HK-2 (cell line): ENCODE measurements at regions not wholly inside any gene's neighbourhood (a gene's known extent, or its start where the extent isn't known, plus 50 kb on each side); places are given as distances from the start of the nearest gene placed in this dataset.

Source experiments
- DNase-seq: peaks from one replicate; pipeline ENCODE4 v3.0.0-alpha.2; 2018; ENCODE audit not compliant: unreplicated experiment

GRCh38 chr6:91299544-91300491 lies 712.9 kb upstream of the MAP3K7 start:
- no peak for DNase-seq

GRCh38 chr6:91298543-91299145 lies 711.8 kb upstream of the MAP3K7 start:
- DNase-seq, result no peak

DNA sequence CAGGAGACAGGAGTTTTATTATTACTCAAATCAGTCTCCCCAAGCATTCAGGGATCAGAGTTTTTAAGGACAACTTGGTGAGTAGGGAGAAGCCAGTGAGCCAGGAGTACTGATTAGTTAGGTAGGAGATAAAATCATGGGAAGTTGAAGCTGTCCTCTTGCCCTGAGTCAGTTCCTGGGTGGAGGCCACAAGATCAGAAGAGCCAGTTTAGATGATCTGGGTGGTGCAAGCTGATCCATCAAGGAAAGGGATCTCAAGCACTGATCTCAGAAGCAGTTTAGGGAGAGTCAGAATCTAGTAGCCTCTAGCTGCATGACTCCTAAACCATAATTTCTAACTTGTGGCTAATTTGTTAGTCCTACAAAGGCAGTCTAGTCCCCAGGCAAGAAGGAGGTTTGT lies 706.5 kb upstream of the MAP3K7 start:
- DNase-seq, result no peak

DNA sequence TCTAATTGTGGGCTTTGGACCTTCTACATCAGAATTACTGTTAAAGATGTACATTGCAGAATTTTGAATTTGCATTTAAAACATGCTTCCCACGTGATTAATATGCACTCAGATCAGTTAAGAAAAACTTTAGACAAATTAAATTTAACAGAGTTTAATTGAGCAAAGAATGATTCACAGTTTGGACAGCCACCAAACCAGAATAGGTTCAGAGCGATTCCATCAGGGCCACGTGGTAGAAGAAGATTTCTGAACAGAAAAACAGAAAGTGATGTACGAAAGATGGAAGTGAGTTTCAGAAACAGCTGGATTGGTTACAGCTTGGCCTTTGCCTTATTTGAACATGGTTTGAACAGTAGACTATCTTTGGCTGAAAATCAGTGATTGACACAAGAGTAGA lies 704.2 kb upstream of the MAP3K7 start:
- DNase-seq, result no peak

DNA sequence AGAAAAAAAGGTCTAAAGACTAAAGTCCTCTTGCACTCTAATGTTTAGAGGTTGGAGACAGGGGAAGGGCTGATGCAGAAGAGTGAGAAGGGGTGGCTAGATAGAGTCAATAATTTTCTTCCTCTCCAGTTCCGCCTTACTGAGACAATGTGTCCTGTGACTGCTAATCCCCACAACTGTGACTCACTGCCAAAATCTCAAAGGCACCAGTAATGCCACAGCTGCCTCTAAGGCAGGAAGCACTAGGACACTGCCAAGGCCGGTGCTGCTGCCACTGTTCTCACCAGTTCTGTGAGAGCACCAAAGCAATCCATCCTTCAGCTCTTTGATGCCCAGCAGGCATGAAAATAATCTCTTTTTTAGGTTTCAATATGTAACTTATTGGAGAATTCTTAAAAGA lies 701.9 kb upstream of the MAP3K7 start:
- no peak for DNase-seq

DNA sequence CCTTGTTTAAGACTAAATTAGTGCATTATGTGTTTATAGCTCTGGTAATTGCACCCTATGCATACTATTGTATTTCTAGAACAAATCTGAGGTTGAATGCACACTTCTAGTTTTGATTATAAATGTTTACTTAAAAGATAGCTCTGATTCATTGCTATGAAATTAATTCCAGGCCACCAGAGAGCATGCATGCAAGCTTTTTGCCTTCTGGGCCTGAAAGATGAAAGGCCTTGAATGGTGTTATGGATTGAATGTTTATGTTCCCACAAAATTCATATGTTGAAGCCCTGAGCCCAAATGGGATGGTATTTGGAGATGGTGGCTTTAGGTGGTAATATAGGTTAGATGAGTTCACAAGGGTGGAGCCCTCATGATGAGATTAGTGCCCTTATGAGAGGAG lies 695.0 kb upstream of the MAP3K7 start:
- no peak for DNase-seq

DNA sequence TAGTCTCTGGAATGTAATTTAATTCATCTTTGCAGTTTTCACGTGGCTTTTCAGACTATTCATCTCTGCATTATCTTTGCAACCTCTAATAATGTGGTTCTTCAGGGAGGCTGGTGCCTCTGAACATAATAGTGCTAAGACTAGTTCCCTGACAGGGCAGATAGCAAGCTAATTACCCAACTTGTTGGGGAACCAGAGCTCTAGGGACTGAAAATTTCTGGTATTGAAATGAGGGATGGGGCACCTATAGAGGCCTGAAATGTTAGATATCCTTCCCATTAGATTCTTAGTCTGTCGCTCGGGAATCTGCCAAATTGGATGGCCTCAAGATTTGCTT lies 693.6 kb upstream of the MAP3K7 start:
- DNase-seq, result no peak

GRCh38 chr6:91279740-91280493 lies 693.0 kb upstream of the MAP3K7 start:
- DNase-seq, result no peak

DNA sequence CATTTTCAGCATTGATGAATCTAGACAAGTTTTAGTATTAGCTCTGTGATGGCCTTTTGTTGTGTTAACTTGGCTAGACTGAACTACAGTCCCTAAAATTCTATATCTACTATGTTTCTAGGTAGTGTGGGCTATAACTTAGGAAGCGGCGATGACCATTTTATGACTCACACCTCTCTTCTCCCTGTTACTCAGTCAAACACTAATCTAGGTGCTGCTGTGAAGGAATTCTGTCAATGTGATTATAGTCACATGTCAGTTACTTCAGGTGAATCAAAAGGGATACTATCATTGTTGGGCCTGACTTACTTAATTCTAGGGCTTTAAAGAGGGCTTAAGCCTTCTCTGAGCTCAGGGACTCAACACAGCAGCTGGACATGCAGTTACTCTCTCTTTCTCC lies 691.5 kb upstream of the MAP3K7 start:
- DNase-seq, result peak; percentile 2

DNA sequence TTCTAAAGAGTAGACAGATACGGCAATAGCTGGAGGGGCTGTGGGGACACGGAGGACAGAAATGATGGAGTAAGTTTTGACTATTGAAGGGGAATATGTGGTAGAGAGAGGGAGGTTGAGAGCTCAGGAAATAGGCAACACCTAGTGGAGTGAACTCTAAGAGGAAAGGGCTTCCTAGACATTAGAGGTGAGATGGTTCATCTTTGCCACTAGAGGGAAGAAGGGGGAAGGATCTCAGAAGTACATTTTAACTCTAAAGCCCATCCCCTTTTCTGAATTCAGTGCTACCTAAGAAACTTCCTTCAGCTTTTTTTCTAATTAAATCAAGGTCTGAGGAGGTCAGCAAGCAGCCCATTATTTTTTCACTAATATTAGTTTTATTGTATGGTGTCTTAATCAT lies 689.4 kb upstream of the MAP3K7 start:
- no peak for DNase-seq

DNA sequence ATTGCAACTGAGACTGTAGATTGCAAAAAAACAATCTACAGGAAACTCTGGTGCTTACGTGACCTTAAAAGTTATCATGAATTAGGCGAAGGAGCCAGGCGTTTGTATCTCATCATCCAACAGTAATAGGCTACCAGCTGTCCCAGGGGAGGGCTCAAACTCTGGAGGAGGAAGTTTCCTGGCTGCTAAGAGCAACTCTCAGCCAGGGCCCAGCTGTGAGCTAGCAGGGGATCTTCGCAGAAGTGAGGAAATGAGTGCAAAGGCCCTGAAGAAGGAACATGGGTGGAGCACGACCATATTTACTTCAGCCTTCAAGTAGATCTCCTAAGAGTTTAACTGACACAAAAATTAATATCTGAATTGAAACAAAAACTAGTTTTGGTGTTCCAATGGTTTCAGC lies 686.9 kb upstream of the MAP3K7 start:
- DNase-seq, result no peak

DNA sequence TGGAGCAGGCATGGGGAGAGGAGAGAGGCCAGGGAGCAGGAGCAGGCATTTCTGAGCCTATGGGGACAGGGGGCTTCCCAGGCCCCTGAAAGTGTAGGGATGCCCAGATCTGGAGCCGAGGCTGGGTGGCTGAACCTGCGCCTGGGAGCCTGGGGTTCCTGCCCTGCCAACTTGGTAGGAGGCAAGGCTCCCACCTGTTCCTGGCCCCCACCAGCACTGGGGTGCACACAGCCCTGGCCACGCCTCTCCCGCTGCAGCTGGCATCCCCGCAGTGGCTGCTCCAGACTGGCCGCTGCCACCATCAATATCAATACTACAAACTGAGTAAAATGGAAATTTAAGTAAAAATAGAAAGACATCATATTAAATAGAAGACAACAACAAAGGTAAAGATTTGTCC lies 684.9 kb upstream of the MAP3K7 start:
- DNase-seq, result no peak

- DNase-seq, result no peak
Measured at GRCh38 chr6:91268941-91269340, 682.1 kb upstream of the MAP3K7 start.

GRCh38 chr6:91267246-91267645 lies 680.4 kb upstream of the MAP3K7 start:
- DNase-seq, result no peak

DNA sequence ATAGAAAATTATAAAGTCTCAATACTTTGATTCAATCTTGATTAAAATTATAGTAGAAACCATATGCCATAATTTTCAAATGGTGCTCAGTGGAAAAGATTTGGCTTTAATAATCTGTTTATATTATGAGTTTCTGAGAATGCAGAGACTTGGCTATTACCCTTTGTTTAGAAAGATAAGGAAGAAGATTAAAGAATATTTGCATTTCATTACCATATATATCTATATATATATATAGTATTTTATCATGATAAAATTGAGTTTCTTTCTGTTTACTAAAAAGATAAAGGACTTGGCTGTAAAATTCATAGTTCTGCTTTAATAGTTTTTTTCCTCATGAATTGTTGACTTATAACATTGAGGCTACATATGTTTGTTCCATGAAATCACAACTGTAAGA lies 679.3 kb upstream of the MAP3K7 start:
- DNase-seq, result no peak

- no peak for DNase-seq
Measured at GRCh38 chr6:91243436-91243835, 656.6 kb upstream of the MAP3K7 start.

- DNase-seq, result no peak
Measured at GRCh38 chr6:91242614-91242949, 655.7 kb upstream of the MAP3K7 start.

DNA sequence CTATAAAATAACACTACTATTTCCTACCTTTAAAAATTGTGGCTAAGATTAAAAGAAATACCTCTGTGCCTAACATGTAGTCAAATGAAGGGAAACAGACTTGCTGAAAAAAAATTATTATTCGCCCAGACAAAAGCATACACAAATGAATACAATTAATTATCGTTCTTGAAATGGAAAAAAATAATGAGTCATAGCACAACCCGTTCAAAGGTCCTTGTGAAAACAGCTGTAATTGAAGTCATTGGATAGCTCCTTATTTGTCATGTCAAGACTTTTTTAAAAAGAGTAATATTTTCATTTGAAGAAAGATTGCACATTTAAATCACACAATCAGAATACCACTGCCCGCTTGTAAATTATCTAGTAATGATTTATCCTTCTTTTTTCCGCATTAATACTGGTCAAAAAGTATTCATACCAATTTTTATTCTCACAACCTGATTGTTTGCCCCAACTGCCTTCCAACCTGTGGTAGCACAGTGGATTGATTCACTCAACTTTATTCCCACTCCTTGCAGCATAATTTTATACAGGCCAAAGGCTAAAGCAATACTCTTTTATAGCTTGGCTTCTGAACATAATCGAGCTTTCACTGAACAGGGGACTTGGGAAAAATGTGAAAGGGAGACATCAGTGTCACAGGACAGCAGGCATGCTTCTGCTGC lies 655.2 kb upstream of the MAP3K7 start:
- no peak for DNase-seq

- no peak for DNase-seq
Measured at GRCh38 chr6:91240878-91241603, 654.2 kb upstream of the MAP3K7 start.

- no peak for DNase-seq
Measured at GRCh38 chr6:91221072-91221720, 634.3 kb upstream of the MAP3K7 start.

DNA sequence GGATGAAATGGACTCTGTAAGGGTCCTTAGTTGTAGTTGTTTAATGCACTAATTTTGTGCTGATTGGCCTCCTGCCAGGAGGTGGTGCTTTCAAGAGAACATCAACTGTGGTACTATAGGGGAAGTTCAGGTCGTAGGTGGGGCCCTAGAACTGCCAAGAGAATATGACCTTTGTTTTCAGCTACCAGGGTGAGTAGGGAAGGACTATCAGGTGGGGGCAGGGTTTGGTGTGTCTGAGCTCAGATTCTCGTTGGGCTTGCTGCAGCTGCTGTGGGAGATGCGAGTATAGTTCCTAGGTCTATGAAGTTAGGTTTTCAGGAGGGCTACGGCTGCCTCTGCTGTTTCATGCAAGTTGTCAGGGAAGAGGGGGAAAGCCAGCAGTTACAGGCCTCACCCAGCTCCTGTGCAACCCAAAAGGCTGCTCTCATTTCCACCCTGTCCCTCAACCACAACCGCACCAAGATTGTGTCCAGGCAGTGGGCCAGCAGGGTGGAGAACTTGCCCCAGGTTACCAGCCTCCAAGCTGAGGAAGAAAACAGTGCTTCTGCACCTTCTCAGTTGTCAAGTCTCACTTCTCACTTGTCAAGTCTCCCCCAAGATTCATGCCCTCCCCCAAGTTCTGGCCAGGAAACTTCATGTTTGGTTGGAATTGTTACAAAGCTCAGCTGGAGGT lies 626.5 kb upstream of the MAP3K7 start:
- DNase-seq, result no peak
